WTC11 (cell line): ENCODE measurements at regions not wholly inside any gene's neighbourhood (a gene's known extent, or its start where the extent isn't known, plus 50 kb on each side); places are given as distances from the start of the nearest gene placed in this dataset.

Source experiments
- ATAC-seq: fragments of 200-7000 bp; cut with Tn5 transposase; 2 replicates; pipeline ENCODE4 v1.10.0; 2021; ENCODE audit warnings: mild to moderate bottlenecking, moderate library complexity
- CTCF ChIA-PET: fragments of 300-600 bp; sonication (Branson Sonifier 250); formaldehyde crosslinking; loops from one replicate; lab custom pipeline; 2021; ENCODE audit warnings: antibody characterized with exemption; lab: Charles Lee
- POLR2A ChIA-PET: fragments of 350-600 bp; sonication (Branson Sonifier 250); formaldehyde crosslinking; loops from one replicate; lab custom pipeline; 2021; ENCODE audit warnings: antibody characterized with exemption; lab: Charles Lee
- DNase-seq: peaks from one replicate; pipeline ENCODE4 v3.0.0; 2021; ENCODE audit warnings: low spot score
- H3K27ac Mint-ChIP-seq: 2 replicates; pipeline ENCODE4 v1.8.0; 2021; ENCODE audit warnings: mixed read lengths
- H3K27me3 Mint-ChIP-seq: 2 replicates; pipeline ENCODE4 v1.8.0; 2021; ENCODE audit warnings: low read depth, mild to moderate bottlenecking, moderate library complexity, mixed read lengths
- H3K36me3 Mint-ChIP-seq: 2 replicates; pipeline ENCODE4 v1.8.0; 2021; ENCODE audit warnings: mixed read lengths
- H3K4me1 Mint-ChIP-seq: 2 replicates; pipeline ENCODE4 v1.8.0; 2022; ENCODE audit warnings: mixed read lengths
- H3K4me3 Mint-ChIP-seq: 2 replicates; pipeline ENCODE4 v1.8.0; 2021; ENCODE audit warnings: mild to moderate bottlenecking, moderate library complexity, mixed read lengths
- H3K9me3 Mint-ChIP-seq: 2 replicates; pipeline ENCODE4 v1.8.0; 2021; ENCODE audit warnings: mixed read lengths
- CREB1 ChIP-seq: sonication (generic); formaldehyde crosslinking; IDR thresholded peaks from 2 replicates; pipeline ENCODE4 v1.8.0; 2023; ENCODE audit warnings: mild to moderate bottlenecking, missing genetic modification reagents
- ELF4 ChIP-seq: sonication (generic); formaldehyde crosslinking; IDR thresholded peaks from 2 replicates; pipeline ENCODE4 v1.8.1; 2022; ENCODE audit warnings: low read depth, mild to moderate bottlenecking, moderate library complexity, missing genetic modification reagents
- HMGA2 ChIP-seq: fragments of 250-450 bp; sonication (Bioruptor Pico); IDR thresholded peaks from 2 replicates; pipeline ENCODE4 v1.4.0; 2021; ENCODE audit warnings: mild to moderate bottlenecking, moderate library complexity
- MYBL2 ChIP-seq: sonication (generic); formaldehyde crosslinking; IDR thresholded peaks from 2 replicates; pipeline ENCODE4 v1.8.1; 2023; ENCODE audit warnings: mild to moderate bottlenecking, moderate library complexity, missing genetic modification reagents
- NFATC4 ChIP-seq: fragments of 250-450 bp; sonication (Bioruptor Pico); IDR thresholded peaks from 2 replicates; pipeline ENCODE4 v1.9.0; 2021; ENCODE audit warnings: mild to moderate bottlenecking
- SOX15 ChIP-seq: fragments of 250-450 bp; sonication (Bioruptor Pico); IDR thresholded peaks from 2 replicates; pipeline ENCODE4 v1.9.0; 2021; ENCODE audit warnings: mild to moderate bottlenecking
- TP53 ChIP-seq: sonication (generic); formaldehyde crosslinking; IDR thresholded peaks from 2 replicates; pipeline ENCODE4 v1.8.1; 2023; ENCODE audit warnings: mild to moderate bottlenecking, missing genetic modification reagents
- ZNF121 ChIP-seq: sonication (generic); formaldehyde crosslinking; IDR thresholded peaks from 2 replicates; pipeline ENCODE4 v1.8.0; 2023; ENCODE audit warnings: missing genetic modification reagents
- TF ChIP-seq, protein P1 (sequence below): sonication (generic); formaldehyde crosslinking; IDR thresholded peaks from 2 replicates; pipeline ENCODE4 v1.8.1; 2022; ENCODE audit warnings: mild to moderate bottlenecking, missing genetic modification reagents, moderate library complexity, borderline replicate concordance
- TF ChIP-seq, protein P2 (sequence below): sonication (generic); formaldehyde crosslinking; IDR thresholded peaks from 2 replicates; pipeline ENCODE4 v1.8.1; 2022; ENCODE audit warnings: low read depth, mild to moderate bottlenecking, moderate library complexity, missing genetic modification reagents, borderline replicate concordance
- TF ChIP-seq, protein P3 (sequence below): fragments of 250-450 bp; sonication (Bioruptor Pico); IDR thresholded peaks from 2 replicates; pipeline ENCODE4 v1.9.0; 2021; ENCODE audit warnings: mild to moderate bottlenecking, borderline replicate concordance
- TF ChIP-seq, protein P4 (sequence below): fragments of 200-600 bp; IDR thresholded peaks from 2 replicates; pipeline ENCODE4 v1.8.0; 2022; ENCODE audit warnings: antibody characterized with exemption
- TF ChIP-seq, protein P5 (sequence below): sonication (generic); formaldehyde crosslinking; IDR thresholded peaks from 2 replicates; pipeline ENCODE4 v1.8.0; 2022; ENCODE audit warnings: mild to moderate bottlenecking, missing genetic modification reagents

DNA sequence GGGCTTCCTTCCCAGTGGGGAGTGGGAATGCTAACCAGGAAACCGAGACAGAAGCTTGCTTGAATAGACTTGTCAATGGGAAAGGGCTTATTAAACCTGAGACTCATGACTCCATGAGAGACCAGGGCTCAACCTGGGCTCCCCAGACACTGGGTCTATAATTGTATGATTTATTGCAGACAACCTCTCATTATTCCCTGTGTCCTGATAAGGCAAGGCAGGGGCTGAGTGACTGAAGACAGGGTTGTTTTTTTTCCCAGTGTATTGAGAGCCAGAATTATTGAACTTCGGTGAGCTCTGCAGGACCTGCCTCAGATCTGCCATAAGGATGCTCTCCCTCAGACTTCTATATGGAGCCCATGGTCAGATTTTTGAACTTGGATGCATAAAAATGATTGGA lies 79.5 kb upstream of the KLHL25 start:
- H3K27ac Mint-ChIP-seq: no peak overlapping the region
- ChIA-PET POLR2A (no interaction called here), CTCF (interaction anchor here (1.0 kb wide), 1 partner anchor 16 kb away, joined by 4 read pairs; no protein-coding TSS in a partner anchor)
- no peak for TF ChIP-seq ZNF121 (CRISPR knock-in tag)
- ATAC-seq (no peak), DNase-seq (no peak)
- H3K27me3 Mint-ChIP-seq: no peaks in the 10 kb centered on the region; the same call in 1 of the 2 replicates
- H3K4me1 Mint-ChIP-seq: peaks cover 3% of the 10 kb centered on the region; the same call in 1 of the 2 replicates
- H3K9me3 Mint-ChIP-seq: no peaks in the 10 kb centered on the region
- no peak overlapping the region for H3K4me3 Mint-ChIP-seq
- no peaks in the 10 kb centered on the region for H3K36me3 Mint-ChIP-seq

DNA sequence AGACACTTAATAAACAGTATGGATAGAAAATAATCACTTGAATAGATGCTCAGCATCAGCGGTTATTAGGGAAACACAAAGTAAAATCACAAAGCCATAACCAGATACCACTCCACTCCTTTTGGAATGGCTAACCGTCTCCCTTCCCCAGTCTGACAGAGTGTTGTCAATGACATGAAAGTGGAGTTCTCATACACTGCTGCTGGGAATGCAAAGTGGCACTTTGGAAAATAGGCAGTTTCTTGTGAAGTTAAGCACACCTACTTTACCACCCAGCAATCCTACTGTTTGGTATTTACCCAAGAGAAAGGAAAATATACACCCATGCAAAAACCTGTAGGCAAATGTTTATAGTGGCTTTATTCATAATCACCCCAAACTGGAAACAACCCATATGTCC lies 81.0 kb upstream of the KLHL25 start:
- DNase-seq (no peak), ATAC-seq (no peak)
- H3K9me3 Mint-ChIP-seq: no peaks in the 10 kb centered on the region
- H3K27me3 Mint-ChIP-seq: peaks cover 3% of the 10 kb centered on the region; the same call in 1 of the 2 replicates
- no peak overlapping the region for H3K27ac Mint-ChIP-seq
- peaks cover 10% of the 10 kb centered on the region for H3K4me1 Mint-ChIP-seq
- POLR2A ChIA-PET: no interaction called here
- TF ChIP-seq MYBL2 (CRISPR knock-in tag) (no peak), HMGA2 (no peak), ELF4 (CRISPR knock-in tag) (no peak)
- TF ChIP-seq, all 79 proteins: peak for 0
- CTCF ChIA-PET: interaction anchor here (0.5 kb wide), 1 partner anchor 419 kb away, joined by 4 read pairs; no protein-coding TSS in a partner anchor
- H3K4me3 Mint-ChIP-seq: no peak overlapping the region
- no peaks in the 10 kb centered on the region for H3K36me3 Mint-ChIP-seq

DNA sequence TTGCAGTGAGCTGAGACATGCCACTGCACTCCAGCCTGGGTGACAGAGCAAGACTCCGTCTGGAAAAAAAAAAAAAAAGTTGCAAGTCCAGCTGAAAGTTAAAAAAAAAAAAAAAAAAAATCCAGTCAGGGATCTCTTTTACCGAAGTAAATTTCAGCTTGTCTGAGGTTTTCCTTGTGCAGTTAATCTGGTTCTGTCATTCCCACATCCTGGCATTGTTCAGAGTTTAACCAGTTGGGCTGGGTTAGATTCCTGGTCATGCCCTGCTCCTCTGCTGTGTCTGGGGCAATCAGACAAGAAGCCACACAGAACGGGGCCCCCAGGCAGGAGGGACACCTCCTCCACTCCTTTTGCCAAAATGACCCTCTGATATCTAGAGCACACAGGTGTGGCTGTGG lies 84.1 kb upstream of the KLHL25 start:
- Mint-ChIP-seq H3K36me3 (peaks cover 5% of the 10 kb centered on the region; the same call in 1 of the 2 replicates), H3K27me3 (peaks cover 7% of the 10 kb centered on the region), H3K9me3 (no peaks in the 10 kb centered on the region), H3K4me1 (peaks cover 11% of the 10 kb centered on the region), H3K4me3 (no peak overlapping the region), H3K27ac (no peak overlapping the region)
- ChIA-PET CTCF (interaction anchor here (0.6 to 1.3 kb wide), 2 partner anchors 20 to 32 kb away, joined by 3 read pairs; no protein-coding TSS in a partner anchor), POLR2A (interaction anchor here (0.7 kb wide), 1 partner anchor 479 kb away, joined by 7 read pairs; no protein-coding TSS in a partner anchor)
- ATAC-seq (no peak), DNase-seq (no peak)
- TF ChIP-seq, protein P1, sequence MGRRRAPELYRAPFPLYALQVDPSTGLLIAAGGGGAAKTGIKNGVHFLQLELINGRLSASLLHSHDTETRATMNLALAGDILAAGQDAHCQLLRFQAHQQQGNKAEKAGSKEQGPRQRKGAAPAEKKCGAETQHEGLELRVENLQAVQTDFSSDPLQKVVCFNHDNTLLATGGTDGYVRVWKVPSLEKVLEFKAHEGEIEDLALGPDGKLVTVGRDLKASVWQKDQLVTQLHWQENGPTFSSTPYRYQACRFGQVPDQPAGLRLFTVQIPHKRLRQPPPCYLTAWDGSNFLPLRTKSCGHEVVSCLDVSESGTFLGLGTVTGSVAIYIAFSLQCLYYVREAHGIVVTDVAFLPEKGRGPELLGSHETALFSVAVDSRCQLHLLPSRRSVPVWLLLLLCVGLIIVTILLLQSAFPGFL (CRISPR knock-in tag): no peak
- TF ChIP-seq MYBL2 (CRISPR knock-in tag): no peak
- TF ChIP-seq NFATC4 (CRISPR knock-in tag): no peak
- TF ChIP-seq, protein P2, sequence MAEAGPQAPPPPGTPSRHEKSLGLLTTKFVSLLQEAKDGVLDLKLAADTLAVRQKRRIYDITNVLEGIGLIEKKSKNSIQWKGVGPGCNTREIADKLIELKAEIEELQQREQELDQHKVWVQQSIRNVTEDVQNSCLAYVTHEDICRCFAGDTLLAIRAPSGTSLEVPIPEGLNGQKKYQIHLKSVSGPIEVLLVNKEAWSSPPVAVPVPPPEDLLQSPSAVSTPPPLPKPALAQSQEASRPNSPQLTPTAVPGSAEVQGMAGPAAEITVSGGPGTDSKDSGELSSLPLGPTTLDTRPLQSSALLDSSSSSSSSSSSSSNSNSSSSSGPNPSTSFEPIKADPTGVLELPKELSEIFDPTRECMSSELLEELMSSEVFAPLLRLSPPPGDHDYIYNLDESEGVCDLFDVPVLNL (CRISPR knock-in tag): no peak
- no peak for TF ChIP-seq SOX15 (CRISPR knock-in tag)
- TF ChIP-seq, protein P3, sequence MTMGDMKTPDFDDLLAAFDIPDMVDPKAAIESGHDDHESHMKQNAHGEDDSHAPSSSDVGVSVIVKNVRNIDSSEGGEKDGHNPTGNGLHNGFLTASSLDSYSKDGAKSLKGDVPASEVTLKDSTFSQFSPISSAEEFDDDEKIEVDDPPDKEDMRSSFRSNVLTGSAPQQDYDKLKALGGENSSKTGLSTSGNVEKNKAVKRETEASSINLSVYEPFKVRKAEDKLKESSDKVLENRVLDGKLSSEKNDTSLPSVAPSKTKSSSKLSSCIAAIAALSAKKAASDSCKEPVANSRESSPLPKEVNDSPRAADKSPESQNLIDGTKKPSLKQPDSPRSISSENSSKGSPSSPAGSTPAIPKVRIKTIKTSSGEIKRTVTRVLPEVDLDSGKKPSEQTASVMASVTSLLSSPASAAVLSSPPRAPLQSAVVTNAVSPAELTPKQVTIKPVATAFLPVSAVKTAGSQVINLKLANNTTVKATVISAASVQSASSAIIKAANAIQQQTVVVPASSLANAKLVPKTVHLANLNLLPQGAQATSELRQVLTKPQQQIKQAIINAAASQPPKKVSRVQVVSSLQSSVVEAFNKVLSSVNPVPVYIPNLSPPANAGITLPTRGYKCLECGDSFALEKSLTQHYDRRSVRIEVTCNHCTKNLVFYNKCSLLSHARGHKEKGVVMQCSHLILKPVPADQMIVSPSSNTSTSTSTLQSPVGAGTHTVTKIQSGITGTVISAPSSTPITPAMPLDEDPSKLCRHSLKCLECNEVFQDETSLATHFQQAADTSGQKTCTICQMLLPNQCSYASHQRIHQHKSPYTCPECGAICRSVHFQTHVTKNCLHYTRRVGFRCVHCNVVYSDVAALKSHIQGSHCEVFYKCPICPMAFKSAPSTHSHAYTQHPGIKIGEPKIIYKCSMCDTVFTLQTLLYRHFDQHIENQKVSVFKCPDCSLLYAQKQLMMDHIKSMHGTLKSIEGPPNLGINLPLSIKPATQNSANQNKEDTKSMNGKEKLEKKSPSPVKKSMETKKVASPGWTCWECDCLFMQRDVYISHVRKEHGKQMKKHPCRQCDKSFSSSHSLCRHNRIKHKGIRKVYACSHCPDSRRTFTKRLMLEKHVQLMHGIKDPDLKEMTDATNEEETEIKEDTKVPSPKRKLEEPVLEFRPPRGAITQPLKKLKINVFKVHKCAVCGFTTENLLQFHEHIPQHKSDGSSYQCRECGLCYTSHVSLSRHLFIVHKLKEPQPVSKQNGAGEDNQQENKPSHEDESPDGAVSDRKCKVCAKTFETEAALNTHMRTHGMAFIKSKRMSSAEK (CRISPR knock-in tag): no peak
- TF ChIP-seq, protein P4, sequence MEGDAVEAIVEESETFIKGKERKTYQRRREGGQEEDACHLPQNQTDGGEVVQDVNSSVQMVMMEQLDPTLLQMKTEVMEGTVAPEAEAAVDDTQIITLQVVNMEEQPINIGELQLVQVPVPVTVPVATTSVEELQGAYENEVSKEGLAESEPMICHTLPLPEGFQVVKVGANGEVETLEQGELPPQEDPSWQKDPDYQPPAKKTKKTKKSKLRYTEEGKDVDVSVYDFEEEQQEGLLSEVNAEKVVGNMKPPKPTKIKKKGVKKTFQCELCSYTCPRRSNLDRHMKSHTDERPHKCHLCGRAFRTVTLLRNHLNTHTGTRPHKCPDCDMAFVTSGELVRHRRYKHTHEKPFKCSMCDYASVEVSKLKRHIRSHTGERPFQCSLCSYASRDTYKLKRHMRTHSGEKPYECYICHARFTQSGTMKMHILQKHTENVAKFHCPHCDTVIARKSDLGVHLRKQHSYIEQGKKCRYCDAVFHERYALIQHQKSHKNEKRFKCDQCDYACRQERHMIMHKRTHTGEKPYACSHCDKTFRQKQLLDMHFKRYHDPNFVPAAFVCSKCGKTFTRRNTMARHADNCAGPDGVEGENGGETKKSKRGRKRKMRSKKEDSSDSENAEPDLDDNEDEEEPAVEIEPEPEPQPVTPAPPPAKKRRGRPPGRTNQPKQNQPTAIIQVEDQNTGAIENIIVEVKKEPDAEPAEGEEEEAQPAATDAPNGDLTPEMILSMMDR: no peak
- TF ChIP-seq TP53 (CRISPR knock-in tag): no peak
- TF ChIP-seq CREB1: no peak
- TF ChIP-seq, protein P5, sequence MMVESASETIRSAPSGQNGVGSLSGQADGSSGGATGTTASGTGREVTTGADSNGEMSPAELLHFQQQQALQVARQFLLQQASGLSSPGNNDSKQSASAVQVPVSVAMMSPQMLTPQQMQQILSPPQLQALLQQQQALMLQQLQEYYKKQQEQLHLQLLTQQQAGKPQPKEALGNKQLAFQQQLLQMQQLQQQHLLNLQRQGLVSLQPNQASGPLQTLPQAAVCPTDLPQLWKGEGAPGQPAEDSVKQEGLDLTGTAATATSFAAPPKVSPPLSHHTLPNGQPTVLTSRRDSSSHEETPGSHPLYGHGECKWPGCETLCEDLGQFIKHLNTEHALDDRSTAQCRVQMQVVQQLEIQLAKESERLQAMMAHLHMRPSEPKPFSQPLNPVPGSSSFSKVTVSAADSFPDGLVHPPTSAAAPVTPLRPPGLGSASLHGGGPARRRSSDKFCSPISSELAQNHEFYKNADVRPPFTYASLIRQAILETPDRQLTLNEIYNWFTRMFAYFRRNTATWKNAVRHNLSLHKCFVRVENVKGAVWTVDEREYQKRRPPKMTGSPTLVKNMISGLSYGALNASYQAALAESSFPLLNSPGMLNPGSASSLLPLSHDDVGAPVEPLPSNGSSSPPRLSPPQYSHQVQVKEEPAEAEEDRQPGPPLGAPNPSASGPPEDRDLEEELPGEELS (CRISPR knock-in tag): no peak
